ENCODE measurements at regions not wholly inside any gene's neighbourhood (a gene's known extent, or its start where the extent isn't known, plus 50 kb on each side); places are given as distances from the start of the nearest gene placed in this dataset.

DNA sequence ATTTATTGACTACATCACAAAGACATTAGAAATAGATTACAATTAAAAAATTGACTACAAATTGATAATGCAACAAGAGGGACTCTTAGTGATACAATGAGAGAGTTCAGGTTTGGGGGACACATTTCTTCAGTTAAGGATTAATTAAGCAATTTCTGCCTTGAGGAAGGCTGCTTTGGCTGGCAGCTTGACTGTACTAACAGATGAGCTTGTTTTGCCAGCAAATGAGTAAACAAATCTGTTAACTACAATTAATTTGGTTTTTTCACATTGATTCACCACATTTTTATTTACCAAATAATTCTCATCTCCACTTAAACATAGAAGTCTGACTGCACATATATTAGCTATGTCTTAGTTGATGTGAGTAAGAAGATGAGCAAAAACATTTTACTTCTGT is 183.6 kb upstream of the ZNF385D start:
- no peak overlapping the region for H3K27ac ChIP-seq (ENCODE audit: low read length)
- H3K36me3 ChIP-seq (ENCODE audit: insufficient read depth, low read length) = no peaks in the 10 kb centered on the region
- TF ChIP-seq, protein P1, sequence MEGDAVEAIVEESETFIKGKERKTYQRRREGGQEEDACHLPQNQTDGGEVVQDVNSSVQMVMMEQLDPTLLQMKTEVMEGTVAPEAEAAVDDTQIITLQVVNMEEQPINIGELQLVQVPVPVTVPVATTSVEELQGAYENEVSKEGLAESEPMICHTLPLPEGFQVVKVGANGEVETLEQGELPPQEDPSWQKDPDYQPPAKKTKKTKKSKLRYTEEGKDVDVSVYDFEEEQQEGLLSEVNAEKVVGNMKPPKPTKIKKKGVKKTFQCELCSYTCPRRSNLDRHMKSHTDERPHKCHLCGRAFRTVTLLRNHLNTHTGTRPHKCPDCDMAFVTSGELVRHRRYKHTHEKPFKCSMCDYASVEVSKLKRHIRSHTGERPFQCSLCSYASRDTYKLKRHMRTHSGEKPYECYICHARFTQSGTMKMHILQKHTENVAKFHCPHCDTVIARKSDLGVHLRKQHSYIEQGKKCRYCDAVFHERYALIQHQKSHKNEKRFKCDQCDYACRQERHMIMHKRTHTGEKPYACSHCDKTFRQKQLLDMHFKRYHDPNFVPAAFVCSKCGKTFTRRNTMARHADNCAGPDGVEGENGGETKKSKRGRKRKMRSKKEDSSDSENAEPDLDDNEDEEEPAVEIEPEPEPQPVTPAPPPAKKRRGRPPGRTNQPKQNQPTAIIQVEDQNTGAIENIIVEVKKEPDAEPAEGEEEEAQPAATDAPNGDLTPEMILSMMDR (IDR thresholded peaks at IDR 0.05; ENCODE audit: borderline replicate concordance, extremely low read depth, low read length, poor library complexity, severe bottlenecking) = no peak
- no peak for TF ChIP-seq EZH2 (IDR thresholded peaks at IDR 0.05; ENCODE audit: borderline replicate concordance, low read depth, low read length, severe bottlenecking)
- DNase-seq = no peak
- no peak overlapping the region for H3K4me3 ChIP-seq (ENCODE audit: low read depth in 1 of 2, low read length in 2 of 2)
- no peaks in the 10 kb centered on the region for H3K9me3 ChIP-seq (ENCODE audit: insufficient read depth, low read length, severe bottlenecking)
- H3K4me1 ChIP-seq (ENCODE audit: insufficient read depth, low read length) = no peaks in the 10 kb centered on the region
- no peak for ATAC-seq (ENCODE audit: insufficient read depth, low read depth)
- H3K27me3 ChIP-seq (ENCODE audit: insufficient read depth, low read length, poor library complexity) = no peaks in the 10 kb centered on the region
- H3K9ac ChIP-seq (ENCODE audit: low read depth, low read length) = no peak overlapping the region
- H4K20me1 ChIP-seq (ENCODE audit: insufficient read depth, low read length) = no peaks in the 10 kb centered on the region
- H3K4me2 ChIP-seq (ENCODE audit: insufficient read depth, low read length) = no peak overlapping the region
- H3K79me2 ChIP-seq (ENCODE audit: insufficient read depth, low read length) = no peaks in the 10 kb centered on the region
- H2AFZ ChIP-seq (ENCODE audit: low read depth, low read length) = no peak overlapping the region

DNA sequence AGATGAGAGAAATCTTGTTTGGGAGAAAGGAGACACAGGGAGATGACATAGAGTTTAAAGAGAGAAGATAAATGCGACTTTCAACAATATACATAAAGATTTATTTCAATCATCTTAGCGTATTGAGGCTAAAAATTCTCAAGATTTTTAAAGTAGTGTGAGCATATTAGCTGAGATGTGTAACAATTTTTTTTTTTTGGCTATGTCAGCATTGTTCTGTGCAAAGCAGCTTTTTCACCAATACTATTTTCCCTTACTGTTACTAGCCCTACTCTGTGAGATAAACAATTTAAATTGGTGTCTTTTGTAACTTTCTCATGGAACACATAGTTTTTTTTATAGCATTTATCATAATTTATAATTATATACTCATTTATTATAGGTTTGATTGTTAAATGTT is 185.2 kb upstream of the ZNF385D start:
- Histone ChIP-seq H3K4me2 (ENCODE audit: insufficient read depth, low read length) (no peak overlapping the region), H3K27ac (ENCODE audit: low read length) (no peak overlapping the region), H3K9ac (ENCODE audit: low read depth, low read length) (no peak overlapping the region), H4K20me1 (ENCODE audit: insufficient read depth, low read length) (no peaks in the 10 kb centered on the region), H3K79me2 (ENCODE audit: insufficient read depth, low read length) (no peaks in the 10 kb centered on the region), H3K4me3 (ENCODE audit: low read depth in 1 of 2, low read length in 2 of 2) (no peak overlapping the region), H3K36me3 (ENCODE audit: insufficient read depth, low read length) (no peaks in the 10 kb centered on the region), H3K4me1 (ENCODE audit: insufficient read depth, low read length) (no peaks in the 10 kb centered on the region), H2AFZ (ENCODE audit: low read depth, low read length) (no peak overlapping the region), H3K9me3 (ENCODE audit: insufficient read depth, low read length, severe bottlenecking) (no peaks in the 10 kb centered on the region), H3K27me3 (ENCODE audit: insufficient read depth, low read length, poor library complexity) (no peaks in the 10 kb centered on the region)
- no peak for DNase-seq
- no peak for ATAC-seq (ENCODE audit: insufficient read depth, low read depth)
- TF ChIP-seq, protein P1 (IDR thresholded peaks at IDR 0.05; ENCODE audit: borderline replicate concordance, extremely low read depth, low read length, poor library complexity, severe bottlenecking) = no peak
- TF ChIP-seq EZH2 (IDR thresholded peaks at IDR 0.05; ENCODE audit: borderline replicate concordance, low read depth, low read length, severe bottlenecking) = no peak

DNA sequence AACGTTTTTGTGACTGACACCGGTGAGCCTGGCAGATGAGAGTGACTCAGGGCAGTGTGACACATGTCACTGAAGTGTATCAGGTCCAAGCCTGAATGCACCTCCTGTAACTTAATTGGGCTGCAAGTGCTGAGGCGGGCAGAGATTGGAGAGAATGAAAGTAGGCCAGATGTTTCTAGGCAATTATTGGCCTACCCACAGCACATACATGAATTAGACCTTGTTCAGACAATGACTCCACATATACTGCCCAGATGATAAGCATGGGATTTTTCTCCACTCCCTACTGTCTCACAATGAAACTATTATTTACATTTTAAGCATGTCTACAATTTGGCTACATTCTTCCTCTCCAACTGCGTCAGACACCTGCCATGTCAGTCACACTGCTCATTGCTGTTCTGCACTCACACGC is 187.3 kb upstream of the ZNF385D start:
- Histone ChIP-seq H3K9me3 (ENCODE audit: insufficient read depth, low read length, severe bottlenecking) (no peaks in the 10 kb centered on the region), H3K27ac (ENCODE audit: low read length) (no peak overlapping the region), H3K4me1 (ENCODE audit: insufficient read depth, low read length) (no peaks in the 10 kb centered on the region), H3K36me3 (ENCODE audit: insufficient read depth, low read length) (no peaks in the 10 kb centered on the region), H3K9ac (ENCODE audit: low read depth, low read length) (no peak overlapping the region), H3K4me3 (ENCODE audit: low read depth in 1 of 2, low read length in 2 of 2) (no peak overlapping the region), H3K79me2 (ENCODE audit: insufficient read depth, low read length) (no peaks in the 10 kb centered on the region), H3K27me3 (ENCODE audit: insufficient read depth, low read length, poor library complexity) (no peaks in the 10 kb centered on the region), H4K20me1 (ENCODE audit: insufficient read depth, low read length) (no peaks in the 10 kb centered on the region), H2AFZ (ENCODE audit: low read depth, low read length) (no peak overlapping the region), H3K4me2 (ENCODE audit: insufficient read depth, low read length) (no peak overlapping the region)
- no peak for TF ChIP-seq EZH2 (IDR thresholded peaks at IDR 0.05; ENCODE audit: borderline replicate concordance, low read depth, low read length, severe bottlenecking)
- TF ChIP-seq, protein P1 (IDR thresholded peaks at IDR 0.05; ENCODE audit: borderline replicate concordance, extremely low read depth, low read length, poor library complexity, severe bottlenecking) = no peak
- DNase-seq (no peak), ATAC-seq (ENCODE audit: insufficient read depth, low read depth) (no peak)

DNA sequence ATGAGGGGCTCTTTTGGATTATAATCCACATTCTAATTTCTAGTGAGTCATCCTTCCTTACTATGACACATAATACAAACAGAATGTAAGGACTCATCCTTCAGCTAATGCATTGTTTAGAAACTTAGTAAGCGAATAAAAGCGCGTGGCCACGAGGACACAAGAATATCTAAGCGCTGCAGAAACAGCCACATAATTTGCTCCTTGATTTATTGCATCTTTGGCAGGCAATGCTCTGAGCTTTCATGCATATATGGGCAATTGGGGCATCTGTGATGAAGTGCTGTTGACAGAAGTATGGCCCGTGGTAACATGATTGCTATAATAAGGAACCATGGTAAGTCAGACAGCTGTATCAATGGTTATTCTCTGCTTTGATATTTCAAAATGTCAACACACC is 191.3 kb upstream of the ZNF385D start:
- ATAC-seq (ENCODE audit: insufficient read depth, low read depth) (no peak), DNase-seq (no peak)
- H3K4me3 ChIP-seq (ENCODE audit: low read depth in 1 of 2, low read length in 2 of 2) = no peak overlapping the region
- no peak overlapping the region for H3K9ac ChIP-seq (ENCODE audit: low read depth, low read length)
- H3K79me2 ChIP-seq (ENCODE audit: insufficient read depth, low read length) = no peaks in the 10 kb centered on the region
- no peak for TF ChIP-seq EZH2 (IDR thresholded peaks at IDR 0.05; ENCODE audit: borderline replicate concordance, low read depth, low read length, severe bottlenecking)
- TF ChIP-seq, protein P1 (IDR thresholded peaks at IDR 0.05; ENCODE audit: borderline replicate concordance, extremely low read depth, low read length, poor library complexity, severe bottlenecking) = no peak
- no peaks in the 10 kb centered on the region for H3K4me1 ChIP-seq (ENCODE audit: insufficient read depth, low read length)
- H4K20me1 ChIP-seq (ENCODE audit: insufficient read depth, low read length) = no peaks in the 10 kb centered on the region
- no peaks in the 10 kb centered on the region for H3K9me3 ChIP-seq (ENCODE audit: insufficient read depth, low read length, severe bottlenecking)
- no peaks in the 10 kb centered on the region for H3K27me3 ChIP-seq (ENCODE audit: insufficient read depth, low read length, poor library complexity)
- no peak overlapping the region for H3K4me2 ChIP-seq (ENCODE audit: insufficient read depth, low read length)
- H2AFZ ChIP-seq (ENCODE audit: low read depth, low read length) = no peak overlapping the region
- no peak overlapping the region for H3K27ac ChIP-seq (ENCODE audit: low read length)
- no peaks in the 10 kb centered on the region for H3K36me3 ChIP-seq (ENCODE audit: insufficient read depth, low read length)

All from DND-41 (cell line).